ENCODE measurements at regions not wholly inside any gene's neighbourhood (a gene's known extent, or its start where the extent isn't known, plus 50 kb on each side); places are given as distances from the start of the nearest gene placed in this dataset.

GRCh38 chr15:70227147-70227546, 129.4 kb upstream of the TLE3 start:
- no peak for DNase-seq

- no peak for DNase-seq
These were observed 128.7 kb upstream of the TLE3 start for GRCh38 chr15:70226337-70226980.

DNA sequence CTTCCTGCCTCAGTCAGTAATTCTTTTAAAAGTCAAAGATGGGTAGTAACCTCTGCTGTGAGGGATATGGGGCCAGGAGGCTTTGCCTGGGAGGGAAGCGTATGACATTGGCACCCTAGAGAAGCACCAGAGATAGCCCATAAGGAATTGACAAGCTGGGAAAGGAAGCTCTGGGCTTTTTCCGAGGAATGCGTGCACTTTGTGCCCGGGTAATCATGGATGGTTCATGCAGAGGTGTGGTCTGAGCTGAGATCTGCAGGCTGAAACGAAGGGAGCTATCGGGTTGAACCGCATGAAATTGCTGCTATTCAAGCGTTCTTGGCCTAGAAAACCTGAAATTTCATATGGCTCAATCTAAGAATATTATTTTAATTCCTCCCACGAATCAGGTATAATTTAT, 127.7 kb upstream of the TLE3 start:
- DNase-seq = no peak

- no peak for DNase-seq
These were observed 124.9 kb upstream of the TLE3 start for GRCh38 chr15:70222606-70223005.

DNA sequence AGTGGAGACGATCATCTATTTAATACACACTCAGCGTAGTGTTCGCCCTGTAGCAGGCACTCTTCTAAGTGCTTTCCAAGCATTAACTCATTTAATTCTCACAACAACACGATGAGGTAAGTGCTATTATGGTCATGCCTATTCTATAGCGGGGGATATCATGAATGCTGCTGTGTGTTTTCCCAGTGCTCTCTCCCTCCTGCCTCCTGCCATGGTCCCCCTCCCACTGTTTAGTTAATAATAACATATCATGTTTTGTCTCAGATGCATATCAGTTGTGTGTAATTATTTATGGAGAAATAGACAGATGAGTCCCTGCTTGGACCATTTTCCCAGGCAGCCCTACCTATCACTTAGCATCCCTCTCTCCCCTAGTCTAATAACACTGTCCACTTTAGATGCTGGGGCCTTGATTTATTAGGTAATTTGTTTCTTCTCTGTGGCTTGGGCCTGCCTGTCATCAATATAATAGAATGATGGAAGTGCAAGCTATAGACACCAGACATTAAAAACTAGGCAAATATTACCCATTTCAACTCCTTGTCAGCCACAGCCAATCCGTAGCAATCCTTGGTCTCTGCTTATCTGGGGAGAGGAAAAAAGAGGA, 122.9 kb upstream of the TLE3 start:
- DNase-seq = no peak

- no peak for DNase-seq
These were observed 122.2 kb upstream of the TLE3 start for GRCh38 chr15:70219966-70220365.

GRCh38 chr15:70219256-70219895, 121.7 kb upstream of the TLE3 start:
- DNase-seq = no peak

DNA sequence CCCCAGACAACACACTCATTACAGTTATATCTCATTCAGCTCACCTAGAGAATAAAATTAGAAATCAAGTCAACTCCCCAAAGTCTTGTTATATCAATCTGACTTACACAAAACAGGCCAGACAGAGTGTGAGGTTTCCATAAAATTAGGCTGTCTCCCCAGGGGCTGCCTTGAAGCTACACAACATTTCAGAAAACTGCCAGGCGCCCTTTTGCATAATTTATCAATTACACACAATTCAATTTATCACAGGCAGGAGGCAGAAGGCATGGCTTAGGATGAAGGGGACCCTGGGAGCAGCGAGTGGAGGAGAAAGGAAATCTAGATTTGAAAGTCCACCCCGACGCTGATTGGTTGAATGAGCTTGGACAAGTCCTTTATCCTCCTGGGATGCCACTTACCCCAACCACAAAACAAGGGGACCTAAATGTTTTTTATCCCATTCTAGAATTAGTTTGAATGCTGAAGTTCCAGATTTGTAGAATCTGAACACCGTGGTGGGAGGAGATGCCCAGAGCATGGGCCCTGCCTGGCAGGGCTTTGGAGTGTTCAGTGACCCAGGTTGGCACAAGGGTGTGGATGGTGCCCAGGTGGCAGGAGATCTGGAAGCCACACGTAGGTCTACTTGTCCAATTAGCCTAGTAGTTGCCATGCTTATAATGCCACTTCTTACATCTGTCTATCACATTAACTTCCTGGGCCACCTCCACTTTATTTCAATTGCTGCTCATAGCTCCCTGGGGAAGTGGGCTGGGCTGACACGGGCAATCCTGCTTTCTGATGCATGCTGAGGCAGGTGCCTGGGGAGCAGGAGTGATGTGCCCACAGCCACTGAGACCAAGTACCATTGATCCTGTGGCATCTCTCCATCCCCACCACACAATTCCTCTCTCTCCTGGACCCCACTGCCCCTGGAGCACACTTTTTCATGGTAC, 119.8 kb upstream of the TLE3 start:
- no peak for DNase-seq

DNA sequence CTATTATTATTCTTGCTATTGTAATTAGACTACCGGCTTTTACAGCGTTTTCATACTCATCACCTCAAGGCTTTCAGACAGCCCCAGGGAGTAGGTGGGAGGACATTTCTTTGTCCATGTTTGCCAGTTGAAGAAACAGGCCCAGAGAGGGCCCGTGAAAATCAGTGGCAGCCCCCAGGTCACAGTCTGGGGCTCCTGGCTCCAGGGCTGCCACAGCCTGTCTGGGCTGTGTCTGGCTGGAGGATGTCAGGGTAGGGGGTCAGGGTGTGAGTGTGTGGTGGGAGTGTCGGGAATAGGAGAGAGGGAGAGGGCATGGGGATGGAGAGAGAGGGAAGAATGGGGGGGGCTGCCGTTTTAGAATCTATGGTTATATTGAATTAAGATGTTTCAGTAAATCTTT, 118.2 kb upstream of the TLE3 start:
- no peak for DNase-seq

GRCh38 chr15:70214941-70215635, 117.4 kb upstream of the TLE3 start:
- no peak for DNase-seq

DNA sequence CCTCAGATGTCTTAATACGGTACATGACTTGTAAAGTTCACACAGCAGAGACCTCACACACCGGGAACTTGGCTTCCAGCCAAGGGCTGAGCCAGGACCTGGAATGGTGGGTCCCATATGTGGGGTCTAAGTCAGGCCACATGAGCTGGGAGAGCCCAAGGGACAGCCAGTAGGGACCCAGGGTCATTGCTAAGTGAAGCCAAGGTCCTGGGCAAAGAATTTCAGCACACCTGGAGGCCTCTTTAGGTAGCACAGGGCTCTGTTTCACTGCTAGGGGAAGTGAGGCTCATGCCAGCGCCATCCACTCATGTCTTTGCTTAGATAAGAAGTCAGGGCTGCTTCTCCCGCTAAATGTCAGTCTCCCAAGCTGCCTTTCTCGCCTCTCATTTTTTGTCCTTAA, 116.6 kb upstream of the TLE3 start:
- no peak for DNase-seq

DNA sequence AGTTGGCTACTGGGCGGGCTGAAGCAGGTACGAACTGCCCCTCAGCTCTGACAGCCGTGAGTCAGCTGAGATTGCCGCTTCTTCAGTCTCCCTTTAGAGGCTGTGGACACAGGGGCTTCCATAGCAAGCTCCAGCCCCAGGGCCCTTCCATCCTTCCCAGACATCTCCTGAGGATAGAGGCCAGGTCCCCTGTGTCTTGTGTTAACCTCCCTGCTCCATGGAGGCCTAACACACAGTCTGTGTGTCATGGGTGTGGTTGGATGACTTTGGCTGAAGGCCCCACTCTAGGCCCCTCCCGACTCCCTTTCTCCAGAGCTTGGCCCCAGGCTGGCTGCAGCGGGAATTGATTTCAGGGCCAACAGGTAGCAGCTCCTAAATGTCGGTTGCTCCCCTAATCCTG, 116.1 kb upstream of the TLE3 start:
- no peak for DNase-seq

DNA sequence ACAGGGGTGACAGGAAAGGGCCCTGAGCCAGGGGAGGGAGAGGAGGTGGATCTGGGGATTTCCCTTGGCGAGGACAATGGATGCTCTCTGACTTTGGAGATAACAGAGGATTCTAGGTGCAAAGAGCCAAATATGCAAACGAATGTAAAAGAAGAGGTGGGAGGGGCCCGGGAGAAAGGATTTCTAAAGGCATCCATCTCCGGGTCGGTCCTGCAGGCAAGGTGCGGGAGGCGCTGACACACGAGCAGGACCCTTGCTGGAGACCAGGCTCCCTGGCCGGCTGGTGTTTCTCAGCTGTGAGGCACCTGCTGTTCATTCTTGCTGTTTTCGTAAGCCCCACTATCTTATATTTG, 115.2 kb upstream of the TLE3 start:
- DNase-seq = no peak

GRCh38 chr15:70212286-70212962, 114.7 kb upstream of the TLE3 start:
- no peak for DNase-seq

DNA sequence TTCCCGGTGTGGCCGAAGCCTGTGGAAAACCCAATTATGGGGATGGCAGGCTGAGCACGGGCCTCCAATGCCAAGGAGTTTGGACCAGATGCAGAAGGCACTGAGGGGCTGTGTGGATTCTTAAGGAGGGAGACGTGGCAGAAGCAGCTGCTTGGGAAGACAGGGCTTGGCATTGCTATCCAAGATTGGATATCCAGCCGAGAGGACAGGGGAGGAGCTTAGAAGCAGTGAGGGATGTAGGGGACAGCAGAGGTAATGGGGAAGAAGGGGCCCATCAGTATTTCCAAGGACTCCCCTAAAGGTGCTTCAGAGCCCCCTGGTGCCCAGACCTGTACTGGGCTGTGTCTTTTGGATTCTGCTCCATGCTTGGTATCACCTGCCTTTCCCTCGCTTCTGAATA, 112.8 kb upstream of the TLE3 start:
- DNase-seq = no peak

- DNase-seq = no peak
These were observed 112.4 kb upstream of the TLE3 start for GRCh38 chr15:70210076-70210475.

GRCh38 chr15:70209499-70209898, 111.8 kb upstream of the TLE3 start:
- no peak for DNase-seq

GRCh38 chr15:70208332-70208731, 110.6 kb upstream of the TLE3 start:
- DNase-seq = no peak

DNA sequence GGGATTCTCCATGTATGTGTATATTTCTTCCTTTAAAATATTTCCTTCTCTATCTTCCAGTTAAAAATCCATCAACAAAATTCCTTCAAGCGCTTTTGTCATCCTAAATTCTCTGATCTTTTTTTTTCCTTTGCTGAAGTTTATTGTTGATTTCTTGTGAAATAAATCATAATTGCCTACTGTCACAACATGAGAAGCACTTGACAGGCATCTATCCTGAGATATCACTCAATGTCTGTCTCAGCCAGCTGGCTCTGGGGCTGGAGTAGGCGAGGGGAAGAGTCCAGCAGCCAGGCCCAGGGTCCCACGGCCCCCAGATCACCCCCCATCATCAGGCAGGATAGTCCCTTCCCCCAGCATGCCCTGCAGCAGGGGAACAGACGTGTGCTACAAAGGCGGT, 109.0 kb upstream of the TLE3 start:
- no peak for DNase-seq

- no peak for DNase-seq
These were observed 106.9 kb upstream of the TLE3 start for GRCh38 chr15:70204652-70205051.

- DNase-seq = no peak
These were observed 106.4 kb upstream of the TLE3 start for GRCh38 chr15:70203981-70204560.

All from muscle of arm (tissue), 1 donor.